ENCODE measurements at regions not wholly inside any gene's neighbourhood (a gene's known extent, or its start where the extent isn't known, plus 50 kb on each side); places are given as distances from the start of the nearest gene placed in this dataset.

GRCh38 chr2:128640166-128640844 lies 321.6 kb upstream of the HS6ST1 start:
- no peak for DNase-seq

- no peak for DNase-seq
Measured at GRCh38 chr2:128640845-128641360, 322.2 kb upstream of the HS6ST1 start.

GRCh38 chr2:128641421-128642080 lies 322.9 kb upstream of the HS6ST1 start:
- no peak for DNase-seq

- DNase-seq = no peak
Measured at GRCh38 chr2:128642316-128642715, 323.6 kb upstream of the HS6ST1 start.

- DNase-seq = no peak
Measured at GRCh38 chr2:128642821-128643220, 324.2 kb upstream of the HS6ST1 start.

GRCh38 chr2:128643221-128644065 lies 324.8 kb upstream of the HS6ST1 start:
- no peak for DNase-seq

GRCh38 chr2:128644156-128644555 lies 325.5 kb upstream of the HS6ST1 start:
- DNase-seq = no peak

GRCh38 chr2:128644718-128645256 lies 326.1 kb upstream of the HS6ST1 start:
- DNase-seq = no peak

GRCh38 chr2:128645631-128646030 lies 327.0 kb upstream of the HS6ST1 start:
- no peak for DNase-seq

GRCh38 chr2:128646091-128646490 lies 327.4 kb upstream of the HS6ST1 start:
- no peak for DNase-seq

GRCh38 chr2:128646691-128647090 lies 328.0 kb upstream of the HS6ST1 start:
- no peak for DNase-seq

GRCh38 chr2:128651000-128651399 lies 332.3 kb upstream of the HS6ST1 start:
- no peak for DNase-seq

GRCh38 chr2:128654408-128654807 lies 335.7 kb upstream of the HS6ST1 start:
- DNase-seq = no peak

- DNase-seq = no peak
Measured at GRCh38 chr2:128660836-128661235, 342.2 kb upstream of the HS6ST1 start.

GRCh38 chr2:128661311-128661710 lies 342.6 kb upstream of the HS6ST1 start:
- no peak for DNase-seq

- no peak for DNase-seq
Measured at GRCh38 chr2:128662051-128662471, 343.4 kb upstream of the HS6ST1 start.

- no peak for DNase-seq
Measured at GRCh38 chr2:128663371-128664050, 344.8 kb upstream of the HS6ST1 start.

- no peak for DNase-seq
Measured at GRCh38 chr2:128664499-128664971, 345.9 kb upstream of the HS6ST1 start.

GRCh38 chr2:128665113-128665512 lies 346.4 kb upstream of the HS6ST1 start:
- no peak for DNase-seq

GRCh38 chr2:128666596-128666995 lies 347.9 kb upstream of the HS6ST1 start:
- DNase-seq = no peak

- no peak for DNase-seq
Measured at GRCh38 chr2:128667391-128667790, 348.7 kb upstream of the HS6ST1 start.

GRCh38 chr2:128668946-128669345 lies 350.3 kb upstream of the HS6ST1 start:
- DNase-seq = no peak
